ENCODE measurements at regions not wholly inside any gene's neighbourhood (a gene's known extent, or its start where the extent isn't known, plus 50 kb on each side); places are given as distances from the start of the nearest gene placed in this dataset.

GRCh38 chr4:138912704-138913340 is 102.8 kb upstream of the NOCT start:
- peaks cover 11% of the 10 kb centered on the region for H3K4me1 Mint-ChIP-seq (ENCODE audit: low read depth)

GRCh38 chr4:138911909-138912703 is 103.5 kb upstream of the NOCT start:
- H3K9me3 Mint-ChIP-seq: no peaks in the 10 kb centered on the region
- intact Hi-C loops (cut with micrococcal nuclease): no loop called here
- H3K36me3 Mint-ChIP-seq (ENCODE audit: low read depth): no peaks in the 10 kb centered on the region
- H3K4me3 Mint-ChIP-seq: no peak overlapping the region
- H3K27ac Mint-ChIP-seq: no peak overlapping the region
- peaks cover 11% of the 10 kb centered on the region for H3K27me3 Mint-ChIP-seq
- peaks cover 8% of the 10 kb centered on the region for H3K4me1 Mint-ChIP-seq (ENCODE audit: low read depth)

More at GRCh38 chr4:138912704-138913340, 102.8 kb upstream of the NOCT start:
- H3K36me3 Mint-ChIP-seq (ENCODE audit: low read depth): no peaks in the 10 kb centered on the region
- no peaks in the 10 kb centered on the region for H3K9me3 Mint-ChIP-seq
- no peak overlapping the region for H3K27ac Mint-ChIP-seq
- no peak overlapping the region for H3K4me3 Mint-ChIP-seq
- intact Hi-C loops (cut with micrococcal nuclease): no loop called here
- peaks cover 11% of the 10 kb centered on the region for H3K27me3 Mint-ChIP-seq

GRCh38 chr4:138910914-138911336 is 104.7 kb upstream of the NOCT start:
- H3K36me3 Mint-ChIP-seq (ENCODE audit: low read depth): no peaks in the 10 kb centered on the region
- H3K4me1 Mint-ChIP-seq (ENCODE audit: low read depth): no peaks in the 10 kb centered on the region
- peaks cover 11% of the 10 kb centered on the region for H3K27me3 Mint-ChIP-seq
- H3K4me3 Mint-ChIP-seq: no peak overlapping the region
- intact Hi-C loops (cut with micrococcal nuclease): no loop called here
- no peaks in the 10 kb centered on the region for H3K9me3 Mint-ChIP-seq
- no peak overlapping the region for H3K27ac Mint-ChIP-seq

- peaks cover 11% of the 10 kb centered on the region for H3K27me3 Mint-ChIP-seq
- no peaks in the 10 kb centered on the region for H3K36me3 Mint-ChIP-seq (ENCODE audit: low read depth)
- no peaks in the 10 kb centered on the region for H3K9me3 Mint-ChIP-seq
- H3K4me1 Mint-ChIP-seq (ENCODE audit: low read depth): no peaks in the 10 kb centered on the region
- H3K27ac Mint-ChIP-seq: no peak overlapping the region
- intact Hi-C loops (cut with micrococcal nuclease): no loop called here
- no peak overlapping the region for H3K4me3 Mint-ChIP-seq
Measured at GRCh38 chr4:138910195-138910913, 105.2 kb upstream of the NOCT start.

- Mint-ChIP-seq H3K27me3 (peaks cover 11% of the 10 kb centered on the region), H3K27ac (no peak overlapping the region), H3K9me3 (no peaks in the 10 kb centered on the region), H3K4me3 (no peak overlapping the region), H3K36me3 (ENCODE audit: low read depth) (no peaks in the 10 kb centered on the region), H3K4me1 (ENCODE audit: low read depth) (no peaks in the 10 kb centered on the region)
- intact Hi-C loops (cut with micrococcal nuclease): no loop called here
Measured at GRCh38 chr4:138909587-138909986, 106.0 kb upstream of the NOCT start.

- intact Hi-C loops (cut with micrococcal nuclease): no loop called here
- no peak overlapping the region for H3K27ac Mint-ChIP-seq
- H3K27me3 Mint-ChIP-seq: peaks cover 11% of the 10 kb centered on the region
- no peak overlapping the region for H3K4me3 Mint-ChIP-seq
- no peaks in the 10 kb centered on the region for H3K9me3 Mint-ChIP-seq
- no peaks in the 10 kb centered on the region for H3K4me1 Mint-ChIP-seq (ENCODE audit: low read depth)
- H3K36me3 Mint-ChIP-seq (ENCODE audit: low read depth): no peaks in the 10 kb centered on the region
Measured at GRCh38 chr4:138908134-138908533, 107.4 kb upstream of the NOCT start.

GRCh38 chr4:138907174-138907573 is 108.4 kb upstream of the NOCT start:
- Mint-ChIP-seq H3K4me3 (no peak overlapping the region), H3K36me3 (ENCODE audit: low read depth) (no peaks in the 10 kb centered on the region), H3K9me3 (no peaks in the 10 kb centered on the region), H3K27me3 (peaks cover 9% of the 10 kb centered on the region), H3K27ac (no peak overlapping the region), H3K4me1 (ENCODE audit: low read depth) (no peaks in the 10 kb centered on the region)
- intact Hi-C loops (cut with micrococcal nuclease): no loop called here

- Mint-ChIP-seq H3K4me1 (ENCODE audit: low read depth) (no peaks in the 10 kb centered on the region), H3K9me3 (no peaks in the 10 kb centered on the region), H3K4me3 (no peak overlapping the region), H3K27me3 (peaks cover 1% of the 10 kb centered on the region), H3K27ac (no peak overlapping the region), H3K36me3 (ENCODE audit: low read depth) (no peaks in the 10 kb centered on the region)
- intact Hi-C loops (cut with micrococcal nuclease): no loop called here
Measured at GRCh38 chr4:138904793-138905192, 110.8 kb upstream of the NOCT start.

GRCh38 chr4:138903185-138903584 is 112.4 kb upstream of the NOCT start:
- H3K27ac Mint-ChIP-seq: no peak overlapping the region
- no peaks in the 10 kb centered on the region for H3K36me3 Mint-ChIP-seq (ENCODE audit: low read depth)
- no peaks in the 10 kb centered on the region for H3K4me1 Mint-ChIP-seq (ENCODE audit: low read depth)
- intact Hi-C loops (cut with micrococcal nuclease): no loop called here
- peaks cover 1% of the 10 kb centered on the region for H3K27me3 Mint-ChIP-seq
- no peaks in the 10 kb centered on the region for H3K9me3 Mint-ChIP-seq
- H3K4me3 Mint-ChIP-seq: no peak overlapping the region

GRCh38 chr4:138902705-138903104 is 112.9 kb upstream of the NOCT start:
- intact Hi-C loops (cut with micrococcal nuclease): no loop called here
- Mint-ChIP-seq H3K4me3 (no peak overlapping the region), H3K27ac (no peak overlapping the region), H3K4me1 (ENCODE audit: low read depth) (no peaks in the 10 kb centered on the region), H3K27me3 (peaks cover 1% of the 10 kb centered on the region), H3K9me3 (no peaks in the 10 kb centered on the region), H3K36me3 (ENCODE audit: low read depth) (no peaks in the 10 kb centered on the region)

- Mint-ChIP-seq H3K9me3 (no peaks in the 10 kb centered on the region), H3K36me3 (ENCODE audit: low read depth) (no peaks in the 10 kb centered on the region)
Measured at GRCh38 chr4:138901177-138901576, 114.4 kb upstream of the NOCT start.

GRCh38 chr4:138899999-138900398 is 115.6 kb upstream of the NOCT start:
- Mint-ChIP-seq H3K9me3 (no peaks in the 10 kb centered on the region), H3K27me3 (peaks cover 1% of the 10 kb centered on the region), H3K27ac (no peak overlapping the region), H3K4me1 (ENCODE audit: low read depth) (peaks cover 3% of the 10 kb centered on the region), H3K36me3 (ENCODE audit: low read depth) (no peaks in the 10 kb centered on the region), H3K4me3 (no peak overlapping the region)
- intact Hi-C loops (cut with micrococcal nuclease): no loop called here

More at GRCh38 chr4:138901177-138901576, 114.4 kb upstream of the NOCT start:
- intact Hi-C loops (cut with micrococcal nuclease): no loop called here
- no peak overlapping the region for H3K4me3 Mint-ChIP-seq
- peaks cover 1% of the 10 kb centered on the region for H3K27me3 Mint-ChIP-seq
- no peaks in the 10 kb centered on the region for H3K4me1 Mint-ChIP-seq (ENCODE audit: low read depth)
- H3K27ac Mint-ChIP-seq: no peak overlapping the region

GRCh38 chr4:138898282-138898681 is 117.3 kb upstream of the NOCT start:
- H3K36me3 Mint-ChIP-seq (ENCODE audit: low read depth): no peaks in the 10 kb centered on the region
- no peak overlapping the region for H3K27ac Mint-ChIP-seq
- H3K4me1 Mint-ChIP-seq (ENCODE audit: low read depth): peaks cover 13% of the 10 kb centered on the region
- intact Hi-C loops (cut with micrococcal nuclease): no loop called here
- H3K4me3 Mint-ChIP-seq: no peak overlapping the region
- H3K9me3 Mint-ChIP-seq: no peaks in the 10 kb centered on the region
- peaks cover 1% of the 10 kb centered on the region for H3K27me3 Mint-ChIP-seq

GRCh38 chr4:138897811-138898226 is 117.8 kb upstream of the NOCT start:
- no peak overlapping the region for H3K27ac Mint-ChIP-seq
- H3K4me3 Mint-ChIP-seq: no peak overlapping the region
- H3K36me3 Mint-ChIP-seq (ENCODE audit: low read depth): no peaks in the 10 kb centered on the region
- peaks cover 15% of the 10 kb centered on the region for H3K4me1 Mint-ChIP-seq (ENCODE audit: low read depth)
- intact Hi-C loops (cut with micrococcal nuclease): no loop called here
- H3K27me3 Mint-ChIP-seq: peaks cover 1% of the 10 kb centered on the region
- H3K9me3 Mint-ChIP-seq: no peaks in the 10 kb centered on the region

Measured in dendritic cell treated with granulocyte-macrophage colony-stimulating factor and Interleukin-4, amounts not matched to agents 40 ng/mL and 50 ng/mL, for 4 days (primary cell).